Progenitor cell of endocrine pancreas (in vitro differentiated cells): ENCODE measurements at regions not wholly inside any gene's neighbourhood (a gene's known extent, or its start where the extent isn't known, plus 50 kb on each side); places are given as distances from the start of the nearest gene placed in this dataset.

Experiments used
- DNase-seq: peaks from one replicate; pipeline ENCODE4 v3.0.0; 2021; ENCODE audit warnings: low spot score; ENCODE audit not compliant: unreplicated experiment
- H3K27ac Mint-ChIP-seq: 2 replicates; pipeline ENCODE4 v1.8.0; 2021; ENCODE audit warnings: mild to moderate bottlenecking, moderate library complexity, mixed read lengths
- H3K27me3 Mint-ChIP-seq: 2 replicates; pipeline ENCODE4 v1.8.0; 2021; ENCODE audit warnings: mixed read lengths
- H3K36me3 Mint-ChIP-seq: 2 replicates; pipeline ENCODE4 v1.8.0; 2022; ENCODE audit warnings: mixed read lengths; ENCODE audit not compliant: insufficient read depth
- H3K4me1 Mint-ChIP-seq: 2 replicates; pipeline ENCODE4 v1.8.0; 2021; ENCODE audit warnings: low read depth, mixed read lengths
- H3K4me3 Mint-ChIP-seq: 2 replicates; pipeline ENCODE4 v1.8.0; 2021; ENCODE audit warnings: low read depth, mild to moderate bottlenecking, moderate library complexity, mixed read lengths
- H3K9me3 Mint-ChIP-seq: 2 replicates; pipeline ENCODE4 v1.8.0; 2021; ENCODE audit warnings: low read depth, mixed read lengths
- CTCF ChIP-seq: fragments of 200-600 bp; sonication (generic); IDR thresholded peaks from one replicate; pipeline ENCODE4 v1.5.0; 2021; ENCODE audit warnings: antibody characterized with exemption, mild to moderate bottlenecking; ENCODE audit not compliant: unreplicated experiment

GRCh38 chr2:217062768-217063167 lies 202.9 kb upstream of the TNP1 start:
- DNase-seq: no peak
- Mint-ChIP-seq H3K36me3 (peaks cover 2% of the 10 kb centered on the region), H3K9me3 (peaks cover 6% of the 10 kb centered on the region), H3K27me3 (peaks cover 10% of the 10 kb centered on the region), H3K4me3 (no peak overlapping the region), H3K4me1 (no peaks in the 10 kb centered on the region), H3K27ac (no peak overlapping the region)
- no peak for TF ChIP-seq CTCF

GRCh38 chr2:217061916-217062505 lies 202.1 kb upstream of the TNP1 start:
- DNase-seq: no peak
- Mint-ChIP-seq H3K4me3 (no peak overlapping the region), H3K4me1 (no peaks in the 10 kb centered on the region), H3K36me3 (peaks cover 2% of the 10 kb centered on the region), H3K27ac (no peak overlapping the region), H3K9me3 (peaks cover 6% of the 10 kb centered on the region), H3K27me3 (peaks cover 10% of the 10 kb centered on the region)
- TF ChIP-seq CTCF: no peak

GRCh38 chr2:217060951-217061547 lies 201.2 kb upstream of the TNP1 start:
- no peak for TF ChIP-seq CTCF
- no peak overlapping the region for H3K27ac Mint-ChIP-seq
- peaks cover 6% of the 10 kb centered on the region for H3K27me3 Mint-ChIP-seq
- no peak overlapping the region for H3K4me3 Mint-ChIP-seq
- peaks cover 5% of the 10 kb centered on the region for H3K4me1 Mint-ChIP-seq
- H3K9me3 Mint-ChIP-seq: no peaks in the 10 kb centered on the region
- no peaks in the 10 kb centered on the region for H3K36me3 Mint-ChIP-seq
- DNase-seq: no peak

GRCh38 chr2:217060516-217060915 lies 200.7 kb upstream of the TNP1 start:
- no peak for DNase-seq
- Mint-ChIP-seq H3K4me3 (no peak overlapping the region), H3K9me3 (no peaks in the 10 kb centered on the region), H3K36me3 (no peaks in the 10 kb centered on the region), H3K4me1 (peaks cover 10% of the 10 kb centered on the region), H3K27ac (no peak overlapping the region), H3K27me3 (peaks cover 6% of the 10 kb centered on the region)
- no peak for TF ChIP-seq CTCF

GRCh38 chr2:217058791-217059755 lies 199.2 kb upstream of the TNP1 start:
- Mint-ChIP-seq H3K27ac (no peak overlapping the region), H3K27me3 (peaks cover 6% of the 10 kb centered on the region), H3K9me3 (no peaks in the 10 kb centered on the region), H3K4me1 (peaks cover 14% of the 10 kb centered on the region), H3K4me3 (no peak overlapping the region), H3K36me3 (no peaks in the 10 kb centered on the region)
- no peak for DNase-seq
- no peak for TF ChIP-seq CTCF
